ENCODE measurements at regions not wholly inside any gene's neighbourhood (a gene's known extent, or its start where the extent isn't known, plus 50 kb on each side); places are given as distances from the start of the nearest gene placed in this dataset.

DNA sequence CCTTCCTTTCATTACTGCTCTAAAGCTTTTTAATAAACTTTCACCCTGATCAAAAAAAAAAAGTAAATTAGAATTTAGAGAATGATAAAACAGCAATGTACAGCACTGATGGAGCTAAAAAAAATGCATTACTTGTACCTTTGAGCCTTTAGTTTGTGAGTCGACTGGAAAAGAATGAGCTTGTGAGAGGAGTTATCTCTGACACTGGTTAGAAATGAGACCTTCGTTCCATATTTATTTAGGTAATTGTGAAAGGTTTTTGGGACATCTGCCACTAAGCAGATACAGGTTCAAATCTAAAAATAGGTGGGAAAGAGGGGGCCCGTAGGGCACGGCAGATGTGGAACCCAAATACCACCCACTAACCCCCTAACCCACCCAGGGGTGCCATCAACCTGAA is 376.8 kb downstream of the ICE1 start:
- TF ChIP-seq, protein P1, sequence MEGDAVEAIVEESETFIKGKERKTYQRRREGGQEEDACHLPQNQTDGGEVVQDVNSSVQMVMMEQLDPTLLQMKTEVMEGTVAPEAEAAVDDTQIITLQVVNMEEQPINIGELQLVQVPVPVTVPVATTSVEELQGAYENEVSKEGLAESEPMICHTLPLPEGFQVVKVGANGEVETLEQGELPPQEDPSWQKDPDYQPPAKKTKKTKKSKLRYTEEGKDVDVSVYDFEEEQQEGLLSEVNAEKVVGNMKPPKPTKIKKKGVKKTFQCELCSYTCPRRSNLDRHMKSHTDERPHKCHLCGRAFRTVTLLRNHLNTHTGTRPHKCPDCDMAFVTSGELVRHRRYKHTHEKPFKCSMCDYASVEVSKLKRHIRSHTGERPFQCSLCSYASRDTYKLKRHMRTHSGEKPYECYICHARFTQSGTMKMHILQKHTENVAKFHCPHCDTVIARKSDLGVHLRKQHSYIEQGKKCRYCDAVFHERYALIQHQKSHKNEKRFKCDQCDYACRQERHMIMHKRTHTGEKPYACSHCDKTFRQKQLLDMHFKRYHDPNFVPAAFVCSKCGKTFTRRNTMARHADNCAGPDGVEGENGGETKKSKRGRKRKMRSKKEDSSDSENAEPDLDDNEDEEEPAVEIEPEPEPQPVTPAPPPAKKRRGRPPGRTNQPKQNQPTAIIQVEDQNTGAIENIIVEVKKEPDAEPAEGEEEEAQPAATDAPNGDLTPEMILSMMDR (IDR thresholded peaks at IDR 0.05), result no peak
- no peak for TF ChIP-seq EZH2 (IDR thresholded peaks at IDR 0.05)

All from neural progenitor cell (in vitro differentiated cells).